K562 (cell line): ENCODE measurements at regions not wholly inside any gene's neighbourhood (a gene's known extent, or its start where the extent isn't known, plus 50 kb on each side); places are given as distances from the start of the nearest gene placed in this dataset.

ENCODE experiments used
- ATAC-seq: fragments of 200-7000 bp; cut with Tn5 transposase; 3 replicates; pipeline ENCODE4 v1.9.1; 2020; ENCODE audit warnings: moderate library complexity
- BruUV-seq: library from RNA; stranded (reverse); fragments of 400-500 nt; replicated peaks from 2 replicates; lab custom pipeline; 2021; lab: Mats Ljungman, UMichigan
- CTCF ChIA-PET: fragments of 300-600 bp; formaldehyde crosslinking; extraction: SDS; loops from one replicate; lab custom pipeline; 2021; ENCODE audit warnings: low intra/inter-chr PET ratio; lab: Yijun Ruan, JAX
- POLR2A ChIA-PET: fragments of 300-600, 350-650 bp; sonication (Branson Sonifier 250); formaldehyde crosslinking; extraction: SDS; loops from one replicate; lab custom pipeline; 2021; ENCODE audit warnings: antibody characterized with exemption, inconsistent platforms; lab: Yijun Ruan, JAX
- DNase-seq, 4 experiments: peaks; one replicate each; pipeline versions ENCODE4 v3.0.0 to v3.0.0-alpha.2; 2011 to 2018; ENCODE audit warnings: low spot score in 3 of 4, mixed read lengths in 3 of 4; ENCODE audit errors: extremely low read depth in 1 of 4
- FAIRE-seq: peaks from 2 replicates; lab custom pipeline; 2011; peaks lifted over from hg19 to GRCh38; lab: Jason Lieb, UNC
- H2AFZ ChIP-seq: 2 replicates; pipeline ENCODE4 v1.6.0; 2011; ENCODE audit warnings: low read depth, low read length, control low read depth, inconsistent platforms
- H3K27ac ChIP-seq: fragments of 200-600 bp; 3 replicates; pipeline ENCODE4 v1.8.0; 2011; ENCODE audit warnings: low read depth, mild to moderate bottlenecking, control low read depth, inconsistent platforms, low read length, moderate library complexity, mixed read lengths; ENCODE audit errors: extremely low read depth
- H3K27me3 ChIP-seq, 2 experiments: fragments of 300-600 bp in 1 of 2; 2 replicates in 1 of 2; 3 replicates in 1 of 2; pipeline versions ENCODE4 v1.6.0 to v1.8.0; 2011; ENCODE audit warnings: inconsistent platforms in 2 of 2, low read length in 2 of 2, mild to moderate bottlenecking in 1 of 2, mixed read lengths in 1 of 2, moderate library complexity in 1 of 2; ENCODE audit not compliant: control insufficient read depth in 2 of 2, insufficient read depth in 2 of 2
- H3K36me3 ChIP-seq: fragments of 300-600 bp; 3 replicates; pipeline ENCODE4 v1.8.0; 2011; ENCODE audit warnings: mild to moderate bottlenecking, low read length, inconsistent platforms; ENCODE audit not compliant: control insufficient read depth, insufficient read depth
- H3K4me1 ChIP-seq, 2 experiments: fragments of 200-600 bp in 1 of 2; replicated peaks in 1 of 2; 2 replicates in 1 of 2; 3 replicates in 1 of 2; pipeline versions ENCODE4 v1.5.1 to v1.8.0; 2011; ENCODE audit warnings: inconsistent platforms in 2 of 2, low read length in 2 of 2, mild to moderate bottlenecking in 1 of 2, mixed read lengths in 1 of 2, moderate library complexity in 1 of 2; ENCODE audit not compliant: control insufficient read depth in 2 of 2, insufficient read depth in 2 of 2
- H3K4me2 ChIP-seq: 2 replicates; pipeline ENCODE4 v1.6.1; 2011; ENCODE audit warnings: low read length, control low read depth, inconsistent platforms, mixed read lengths; ENCODE audit not compliant: insufficient read depth
- H3K4me3 ChIP-seq: fragments of 200-600 bp; sonication (generic), shearing (Covaris generic); 2 replicates; pipeline ENCODE4 v1.5.1; 2016; ENCODE audit warnings: control low read depth, inconsistent platforms
- H3K79me2 ChIP-seq: fragments of 200-600 bp; 3 replicates; pipeline ENCODE4 v1.8.0; 2011; ENCODE audit warnings: low read length, inconsistent platforms; ENCODE audit not compliant: control insufficient read depth, insufficient read depth
- H3K9ac ChIP-seq, 2 experiments: 2 replicates each; pipeline versions ENCODE4 v1.6.0 to v1.6.1; 2011; ENCODE audit warnings: low read depth in 2 of 2, low read length in 2 of 2, control low read depth in 1 of 2, inconsistent platforms in 1 of 2, mild to moderate bottlenecking in 1 of 2, mixed read lengths in 1 of 2; ENCODE audit not compliant: insufficient read depth in 1 of 2
- H3K9me1 ChIP-seq: one replicate; pipeline ENCODE4 v1.6.0; 2011; ENCODE audit warnings: inconsistent platforms, mild to moderate bottlenecking, low read length, moderate library complexity; ENCODE audit not compliant: control insufficient read depth, insufficient read depth
- H3K9me3 ChIP-seq: replicated peaks from 2 replicates; pipeline ENCODE4 v1.5.1; 2011; ENCODE audit warnings: low read depth, low read length, inconsistent platforms; ENCODE audit not compliant: control insufficient read depth, insufficient read depth
- H4K20me1 ChIP-seq: replicated peaks from 2 replicates; pipeline ENCODE4 v1.6.1; 2011; ENCODE audit warnings: low read length, inconsistent platforms, mixed read lengths; ENCODE audit not compliant: control insufficient read depth, insufficient read depth
- GABPB2 ChIP-seq: fragments of 250-450 bp; sonication (Bioruptor Pico); conservative IDR thresholded peaks from 2 replicates; pipeline ENCODE4 v1.5.1; 2021; ENCODE audit warnings: mild to moderate bottlenecking
- HOMEZ ChIP-seq: fragments of 250-450 bp; sonication (Bioruptor Pico); IDR thresholded peaks from 2 replicates; pipeline ENCODE4 v1.4.0; 2020; ENCODE audit warnings: mild to moderate bottlenecking, moderate library complexity
- LARP7 ChIP-seq: fragments of 450-650 bp; IDR thresholded peaks from 2 replicates; pipeline ENCODE4 v1.6.1; 2016
- LEF1 ChIP-seq: fragments of 450-650 bp; IDR thresholded peaks from 2 replicates; pipeline ENCODE4 v1.6.1; 2016; ENCODE audit warnings: mild to moderate bottlenecking
- POLR2A ChIP-seq: fragments of 450-650 bp; conservative IDR thresholded peaks from 2 replicates; pipeline ENCODE4 v1.6.1; 2016
- SMAD4 ChIP-seq: fragments of 250-450 bp; sonication (Bioruptor Pico); conservative IDR thresholded peaks from 2 replicates; pipeline ENCODE4 v1.8.0; 2021; ENCODE audit warnings: inconsistent platforms, mild to moderate bottlenecking, moderate library complexity
- SP1 ChIP-seq: sonication (generic); formaldehyde crosslinking; IDR thresholded peaks from 2 replicates; pipeline ENCODE4 v1.8.1; 2022; ENCODE audit warnings: mild to moderate bottlenecking, missing genetic modification reagents
- TARDBP ChIP-seq: fragments of 450-650 bp; IDR thresholded peaks from 2 replicates; pipeline ENCODE4 v1.6.1; 2016
- XRCC3 ChIP-seq: fragments of 450-650 bp; IDR thresholded peaks from 2 replicates; pipeline ENCODE4 v1.6.1; 2017; ENCODE audit warnings: mild to moderate bottlenecking, moderate library complexity
- ZNF280A ChIP-seq: fragments of 450-650 bp; IDR thresholded peaks from 2 replicates; pipeline ENCODE4 v1.6.1; 2018; ENCODE audit warnings: mild to moderate bottlenecking, low read depth; ENCODE audit not compliant: partially characterized antibody
- ZNF41 ChIP-seq: fragments of 250-450 bp; sonication (Bioruptor Pico); conservative IDR thresholded peaks from 2 replicates; pipeline ENCODE4 v1.4.0; 2020; ENCODE audit warnings: mild to moderate bottlenecking
- ZNF655 ChIP-seq: fragments of 250-450 bp; sonication (Bioruptor Pico); IDR thresholded peaks from 2 replicates; pipeline ENCODE4 v1.5.0; 2021
- WGBS: fragments of 100-300 bp; shearing (Covaris generic); methylation state at CpG from one replicate; pipeline ENCODE4 v1.1.6; 2016; ENCODE audit warnings: low coverage, mixed read lengths; ENCODE audit not compliant: insufficient coverage; ENCODE audit errors: missing lambda C conversion rate; 5-methylcytosine and 5-hydroxymethylcytosine counted together
- in situ Hi-C: fragments of 300-500 bp; cut with MboI; formaldehyde crosslinking; loops from 4 replicates; pipeline ENCODE4 v1.15.0; 2018; ENCODE audit warnings: inconsistent platforms, mixed read lengths
- intact Hi-C: fragments of 100-400 bp; cut with micrococcal nuclease; formaldehyde crosslinking; loops from 2 replicates; pipeline ENCODE4 v1.14.2; 2022
- TF ChIP-seq, protein P1 (sequence below): fragments of 250-450 bp; sonication (Bioruptor Pico); IDR thresholded peaks from 2 replicates; pipeline ENCODE4 v1.5.0; 2020; ENCODE audit warnings: mild to moderate bottlenecking, borderline replicate concordance
- TF ChIP-seq, protein P2 (sequence below): sonication (generic); formaldehyde crosslinking; IDR thresholded peaks from 2 replicates; pipeline ENCODE4 v1.8.0; 2022; ENCODE audit warnings: mild to moderate bottlenecking, low read depth, missing genetic modification reagents
- TF ChIP-seq, protein P3 (sequence below): fragments of 450-650 bp; formaldehyde crosslinking; IDR thresholded peaks from 2 replicates; pipeline ENCODE4 v1.4.0; 2020; ENCODE audit warnings: mild to moderate bottlenecking, moderate library complexity

GRCh38 chr13:40875583-40875982 lies 86.2 kb downstream of the SLC25A15 start:
- DNase-seq, result no peak
- Histone ChIP-seq H3K4me1 (no peaks in the 10 kb centered on the region), H3K79me2 (no peaks in the 10 kb centered on the region), H3K27ac (no peak overlapping the region), H3K36me3 (no peaks in the 10 kb centered on the region), H3K4me2 (no peak overlapping the region), H2AFZ (no peak overlapping the region), H3K9me1 (no peaks in the 10 kb centered on the region), H4K20me1 (no peaks in the 10 kb centered on the region), H3K27me3 (no peaks in the 10 kb centered on the region), H3K9ac (no peak overlapping the region), H3K4me3 (no peak overlapping the region), H3K9me3 (peaks cover 4% of the 10 kb centered on the region; the same call in 1 of the 2 replicates)
- in situ Hi-C loops (no loop called here), intact Hi-C loops (no loop called here)
- no peak for FAIRE-seq
- no TSS peak for BruUV-seq
- CTCF ChIA-PET, result no interaction called here
- ATAC-seq, result no peak
- WGBS, result 4% methylated on average over 6 of the region's 6 CpGs
- POLR2A ChIA-PET, result interaction anchor here (0.7 to 1.0 kb wide), 2 partner anchors 30 to 1701 kb away, joined by 3 read pairs; no protein-coding TSS in a partner anchor
- no peak for TF ChIP-seq SMAD4 (CRISPR knock-in tag)
- TF ChIP-seq LEF1, result no peak
- TF ChIP-seq ZNF41, result no peak
- TF ChIP-seq, protein P1, sequence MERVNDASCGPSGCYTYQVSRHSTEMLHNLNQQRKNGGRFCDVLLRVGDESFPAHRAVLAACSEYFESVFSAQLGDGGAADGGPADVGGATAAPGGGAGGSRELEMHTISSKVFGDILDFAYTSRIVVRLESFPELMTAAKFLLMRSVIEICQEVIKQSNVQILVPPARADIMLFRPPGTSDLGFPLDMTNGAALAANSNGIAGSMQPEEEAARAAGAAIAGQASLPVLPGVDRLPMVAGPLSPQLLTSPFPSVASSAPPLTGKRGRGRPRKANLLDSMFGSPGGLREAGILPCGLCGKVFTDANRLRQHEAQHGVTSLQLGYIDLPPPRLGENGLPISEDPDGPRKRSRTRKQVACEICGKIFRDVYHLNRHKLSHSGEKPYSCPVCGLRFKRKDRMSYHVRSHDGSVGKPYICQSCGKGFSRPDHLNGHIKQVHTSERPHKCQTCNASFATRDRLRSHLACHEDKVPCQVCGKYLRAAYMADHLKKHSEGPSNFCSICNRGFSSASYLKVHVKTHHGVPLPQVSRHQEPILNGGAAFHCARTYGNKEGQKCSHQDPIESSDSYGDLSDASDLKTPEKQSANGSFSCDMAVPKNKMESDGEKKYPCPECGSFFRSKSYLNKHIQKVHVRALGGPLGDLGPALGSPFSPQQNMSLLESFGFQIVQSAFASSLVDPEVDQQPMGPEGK (CRISPR knock-in tag), result no peak
- TF ChIP-seq HOMEZ (CRISPR knock-in tag), result no peak
- TF ChIP-seq ZNF655 (CRISPR knock-in tag), result no peak
- TF ChIP-seq, protein P2, sequence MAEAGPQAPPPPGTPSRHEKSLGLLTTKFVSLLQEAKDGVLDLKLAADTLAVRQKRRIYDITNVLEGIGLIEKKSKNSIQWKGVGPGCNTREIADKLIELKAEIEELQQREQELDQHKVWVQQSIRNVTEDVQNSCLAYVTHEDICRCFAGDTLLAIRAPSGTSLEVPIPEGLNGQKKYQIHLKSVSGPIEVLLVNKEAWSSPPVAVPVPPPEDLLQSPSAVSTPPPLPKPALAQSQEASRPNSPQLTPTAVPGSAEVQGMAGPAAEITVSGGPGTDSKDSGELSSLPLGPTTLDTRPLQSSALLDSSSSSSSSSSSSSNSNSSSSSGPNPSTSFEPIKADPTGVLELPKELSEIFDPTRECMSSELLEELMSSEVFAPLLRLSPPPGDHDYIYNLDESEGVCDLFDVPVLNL (CRISPR knock-in tag), result no peak
- TF ChIP-seq SP1 (CRISPR knock-in tag), result no peak
- TF ChIP-seq TARDBP, result no peak
- no peak for TF ChIP-seq POLR2A
- TF ChIP-seq, protein P3, sequence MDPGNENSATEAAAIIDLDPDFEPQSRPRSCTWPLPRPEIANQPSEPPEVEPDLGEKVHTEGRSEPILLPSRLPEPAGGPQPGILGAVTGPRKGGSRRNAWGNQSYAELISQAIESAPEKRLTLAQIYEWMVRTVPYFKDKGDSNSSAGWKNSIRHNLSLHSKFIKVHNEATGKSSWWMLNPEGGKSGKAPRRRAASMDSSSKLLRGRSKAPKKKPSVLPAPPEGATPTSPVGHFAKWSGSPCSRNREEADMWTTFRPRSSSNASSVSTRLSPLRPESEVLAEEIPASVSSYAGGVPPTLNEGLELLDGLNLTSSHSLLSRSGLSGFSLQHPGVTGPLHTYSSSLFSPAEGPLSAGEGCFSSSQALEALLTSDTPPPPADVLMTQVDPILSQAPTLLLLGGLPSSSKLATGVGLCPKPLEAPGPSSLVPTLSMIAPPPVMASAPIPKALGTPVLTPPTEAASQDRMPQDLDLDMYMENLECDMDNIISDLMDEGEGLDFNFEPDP (CRISPR knock-in tag), result no peak
- no peak for TF ChIP-seq XRCC3
- TF ChIP-seq GABPB2 (CRISPR knock-in tag), result no peak
- no peak for TF ChIP-seq ZNF280A
- no peak for TF ChIP-seq LARP7
